ENCODE measurements at regions not wholly inside any gene's neighbourhood (a gene's known extent, or its start where the extent isn't known, plus 50 kb on each side); places are given as distances from the start of the nearest gene placed in this dataset.

DNA sequence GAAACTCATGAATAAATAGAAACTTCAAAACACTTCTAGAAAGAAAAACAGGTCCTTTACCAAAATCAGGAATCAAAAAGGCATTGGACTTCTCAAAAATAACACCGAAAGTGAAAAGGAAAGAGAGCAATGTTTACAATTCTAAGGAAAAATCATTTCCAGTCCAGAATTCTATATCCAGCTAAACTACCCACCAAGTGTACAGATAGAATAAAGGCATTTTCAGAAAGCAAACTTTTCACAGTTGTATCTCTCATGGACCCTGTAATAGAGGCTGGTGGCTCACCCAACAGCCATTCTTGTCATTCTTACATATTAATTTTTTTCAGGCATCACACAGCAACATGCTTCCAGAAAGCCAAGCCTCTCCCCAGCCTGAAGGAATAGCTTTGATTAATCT is 63.7 kb downstream of the FOXD1 start:
- TF ChIP-seq, protein P1, sequence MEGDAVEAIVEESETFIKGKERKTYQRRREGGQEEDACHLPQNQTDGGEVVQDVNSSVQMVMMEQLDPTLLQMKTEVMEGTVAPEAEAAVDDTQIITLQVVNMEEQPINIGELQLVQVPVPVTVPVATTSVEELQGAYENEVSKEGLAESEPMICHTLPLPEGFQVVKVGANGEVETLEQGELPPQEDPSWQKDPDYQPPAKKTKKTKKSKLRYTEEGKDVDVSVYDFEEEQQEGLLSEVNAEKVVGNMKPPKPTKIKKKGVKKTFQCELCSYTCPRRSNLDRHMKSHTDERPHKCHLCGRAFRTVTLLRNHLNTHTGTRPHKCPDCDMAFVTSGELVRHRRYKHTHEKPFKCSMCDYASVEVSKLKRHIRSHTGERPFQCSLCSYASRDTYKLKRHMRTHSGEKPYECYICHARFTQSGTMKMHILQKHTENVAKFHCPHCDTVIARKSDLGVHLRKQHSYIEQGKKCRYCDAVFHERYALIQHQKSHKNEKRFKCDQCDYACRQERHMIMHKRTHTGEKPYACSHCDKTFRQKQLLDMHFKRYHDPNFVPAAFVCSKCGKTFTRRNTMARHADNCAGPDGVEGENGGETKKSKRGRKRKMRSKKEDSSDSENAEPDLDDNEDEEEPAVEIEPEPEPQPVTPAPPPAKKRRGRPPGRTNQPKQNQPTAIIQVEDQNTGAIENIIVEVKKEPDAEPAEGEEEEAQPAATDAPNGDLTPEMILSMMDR (IDR thresholded peaks at IDR 0.05): no peak
- no peak for TF ChIP-seq POLR2AphosphoS5 (IDR thresholded peaks at IDR 0.05)

Data from stomach (tissue), 4 donors.